T-helper 2 cell treated with Interferon-gamma antibody and Interleukin-4, amounts not matched to agents 5 μg/mL and 100 μg/mL, for 36 hours (primary cell): ENCODE measurements at regions not wholly inside any gene's neighbourhood (a gene's known extent, or its start where the extent isn't known, plus 50 kb on each side); places are given as distances from the start of the nearest gene placed in this dataset.

Experiments used
- DNase-seq: peaks from one replicate; pipeline ENCODE4 v3.0.0; 2021; ENCODE audit warnings: low spot score
- H3K27ac Mint-ChIP-seq: one replicate; pipeline ENCODE4 v1.8.0; 2021; ENCODE audit warnings: mild to moderate bottlenecking, mixed read lengths
- H3K27me3 Mint-ChIP-seq: one replicate; pipeline ENCODE4 v1.8.0; 2021; ENCODE audit warnings: low read depth, mixed read lengths
- H3K36me3 Mint-ChIP-seq: one replicate; pipeline ENCODE4 v1.8.0; 2021; ENCODE audit warnings: low read depth, mixed read lengths
- H3K4me1 Mint-ChIP-seq: one replicate; pipeline ENCODE4 v1.8.0; 2021; ENCODE audit warnings: low read depth, mixed read lengths
- H3K4me3 Mint-ChIP-seq: one replicate; pipeline ENCODE4 v1.8.0; 2022; ENCODE audit warnings: mild to moderate bottlenecking, moderate library complexity, mixed read lengths
- H3K9me3 Mint-ChIP-seq: one replicate; pipeline ENCODE4 v1.8.0; 2021; ENCODE audit warnings: mixed read lengths

DNA sequence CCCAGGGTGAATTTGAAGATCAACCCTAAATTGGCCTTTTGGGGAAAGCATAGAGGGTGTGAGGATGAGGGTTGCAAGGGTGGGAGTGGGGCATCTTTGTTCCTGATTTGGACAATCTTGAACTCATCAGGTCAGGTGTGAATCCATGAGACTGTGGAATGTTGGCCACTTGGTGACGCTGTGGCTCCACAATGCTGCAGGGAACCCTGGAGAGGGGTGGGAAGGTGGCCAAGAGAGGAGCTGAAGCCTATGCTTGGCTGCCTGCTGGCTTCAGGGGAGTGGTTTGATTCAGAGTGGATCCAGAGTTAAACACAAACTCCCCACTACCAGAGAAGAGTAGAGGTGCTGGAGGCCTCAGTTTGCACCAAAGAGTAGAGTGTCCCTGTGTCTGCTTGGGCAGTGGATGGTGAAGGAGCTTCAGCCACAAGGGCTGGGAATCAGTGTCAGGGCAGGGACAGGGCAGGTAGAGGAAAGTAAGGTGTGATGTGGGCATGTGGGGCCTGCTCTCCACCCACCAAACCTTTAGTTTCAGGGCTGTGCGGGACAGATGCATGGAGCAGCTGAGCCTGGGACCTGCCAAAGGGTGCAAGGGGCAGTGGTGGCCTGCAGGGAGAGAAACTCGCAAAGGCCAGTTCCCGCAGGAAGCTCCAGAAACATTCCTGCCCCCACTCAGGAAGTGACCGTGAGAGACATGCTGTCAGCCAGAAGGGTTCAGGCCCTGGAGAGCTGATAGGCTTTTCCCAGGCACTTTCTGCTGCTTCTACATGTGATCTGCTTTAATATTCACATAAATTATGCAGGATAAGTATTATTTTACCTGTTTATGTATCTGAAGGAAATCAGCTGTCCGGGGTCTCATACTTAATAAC, 81.0 kb upstream of the PRSS58 start:
- peak overlapping the region; percentile 1 for H3K27ac Mint-ChIP-seq
- no peak for DNase-seq

DNA sequence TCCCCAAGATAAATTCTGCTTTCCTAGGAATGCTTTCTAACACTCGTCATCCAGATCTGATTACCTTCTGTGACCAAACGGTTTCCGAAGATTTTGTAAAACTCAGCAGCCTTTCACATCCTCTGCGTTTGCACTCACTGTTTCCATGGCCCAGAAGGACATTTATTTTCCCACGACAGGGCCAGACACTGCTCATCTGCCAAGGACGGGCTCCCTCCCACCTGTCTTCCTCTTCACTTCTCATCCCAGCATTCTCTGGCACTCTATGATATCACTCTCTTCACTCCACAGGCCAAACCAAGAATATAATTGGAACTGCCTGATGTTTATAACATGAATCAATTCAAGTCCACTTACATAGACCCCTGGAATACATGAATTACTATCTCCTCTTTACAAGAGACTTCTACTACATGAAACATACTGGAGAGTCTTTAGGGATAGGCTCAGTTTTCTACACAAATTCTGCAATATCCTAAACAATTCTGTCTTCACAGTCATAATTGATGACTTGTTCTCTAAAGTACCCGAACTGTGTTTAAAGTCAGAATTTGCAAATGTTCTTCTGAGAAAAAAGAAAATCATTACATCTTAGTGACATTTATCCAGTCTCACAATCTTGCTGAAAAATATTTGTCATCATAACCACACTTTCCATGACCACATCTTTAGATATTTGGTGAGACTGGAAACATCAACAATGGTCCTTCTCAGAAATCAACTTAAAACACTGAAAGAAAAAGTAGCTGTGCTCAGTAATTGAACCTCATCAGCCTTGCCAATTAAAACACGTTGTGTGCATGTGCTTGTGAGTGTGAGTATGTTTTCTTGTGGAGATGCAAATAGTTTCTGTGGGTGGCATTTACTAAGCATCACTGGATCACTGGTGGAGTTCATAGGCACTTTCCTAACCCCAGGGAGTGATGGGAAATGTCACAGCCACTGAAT, 79.5 kb upstream of the PRSS58 start:
- no peaks in the 10 kb centered on the region for H3K9me3 Mint-ChIP-seq
- H3K4me1 Mint-ChIP-seq = no peaks in the 10 kb centered on the region
- no peak overlapping the region for H3K4me3 Mint-ChIP-seq
- no peak for DNase-seq
- peaks cover 9% of the 10 kb centered on the region for H3K27me3 Mint-ChIP-seq
- H3K27ac Mint-ChIP-seq = peak overlapping the region; percentile 77
- no peaks in the 10 kb centered on the region for H3K36me3 Mint-ChIP-seq

More for the DNA sequence above, 81.0 kb upstream of the PRSS58 start:
- H3K4me3 Mint-ChIP-seq = no peak overlapping the region
- H3K4me1 Mint-ChIP-seq = no peaks in the 10 kb centered on the region
- H3K36me3 Mint-ChIP-seq = no peaks in the 10 kb centered on the region
- H3K9me3 Mint-ChIP-seq = no peaks in the 10 kb centered on the region
- peaks cover 12% of the 10 kb centered on the region for H3K27me3 Mint-ChIP-seq

DNA sequence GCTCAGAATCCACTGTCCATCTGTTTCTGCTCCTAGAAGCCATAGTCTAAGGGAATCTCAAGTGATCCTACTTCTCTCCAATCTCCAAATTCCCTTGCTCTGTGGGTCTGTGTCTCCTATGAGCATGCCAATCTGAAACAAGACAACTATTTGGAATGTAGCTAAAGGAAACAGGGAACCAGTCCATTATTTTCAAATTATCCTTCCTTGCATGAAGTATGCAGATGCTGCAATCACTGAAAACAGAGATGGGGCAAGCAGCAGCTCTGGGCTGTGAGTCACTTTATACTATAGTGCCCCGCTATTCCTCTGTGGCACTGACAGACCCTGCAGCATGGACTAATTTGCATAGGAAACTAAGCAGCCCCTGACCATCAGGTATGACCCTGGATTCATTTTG, 76.9 kb upstream of the PRSS58 start:
- no peaks in the 10 kb centered on the region for H3K9me3 Mint-ChIP-seq
- no peaks in the 10 kb centered on the region for H3K36me3 Mint-ChIP-seq
- H3K27ac Mint-ChIP-seq = no peak overlapping the region
- DNase-seq = no peak
- H3K4me1 Mint-ChIP-seq = no peaks in the 10 kb centered on the region
- H3K4me3 Mint-ChIP-seq = no peak overlapping the region
- no peaks in the 10 kb centered on the region for H3K27me3 Mint-ChIP-seq

DNA sequence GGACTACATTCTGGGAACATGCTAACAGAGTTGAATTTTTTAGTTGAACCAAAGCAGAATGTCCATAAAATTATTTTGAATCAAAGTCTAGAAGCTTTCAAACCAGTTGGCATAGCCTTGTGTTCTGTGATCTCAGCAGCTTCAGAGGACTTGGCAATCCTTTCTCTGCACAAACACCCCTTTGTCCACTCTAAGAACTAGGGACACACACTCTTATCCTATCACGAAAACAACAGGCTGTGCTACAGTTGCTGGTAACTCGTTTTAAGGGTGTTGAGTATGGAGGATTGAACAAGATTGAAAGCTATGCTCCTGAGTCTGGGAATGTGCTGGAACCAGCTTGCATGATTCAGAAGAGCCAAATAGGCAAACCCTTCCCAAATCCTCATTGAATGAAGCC, 76.4 kb upstream of the PRSS58 start:
- Mint-ChIP-seq H3K27ac (no peak overlapping the region), H3K9me3 (no peaks in the 10 kb centered on the region), H3K4me3 (no peak overlapping the region), H3K4me1 (no peaks in the 10 kb centered on the region), H3K36me3 (no peaks in the 10 kb centered on the region), H3K27me3 (no peaks in the 10 kb centered on the region)
- no peak for DNase-seq

DNA sequence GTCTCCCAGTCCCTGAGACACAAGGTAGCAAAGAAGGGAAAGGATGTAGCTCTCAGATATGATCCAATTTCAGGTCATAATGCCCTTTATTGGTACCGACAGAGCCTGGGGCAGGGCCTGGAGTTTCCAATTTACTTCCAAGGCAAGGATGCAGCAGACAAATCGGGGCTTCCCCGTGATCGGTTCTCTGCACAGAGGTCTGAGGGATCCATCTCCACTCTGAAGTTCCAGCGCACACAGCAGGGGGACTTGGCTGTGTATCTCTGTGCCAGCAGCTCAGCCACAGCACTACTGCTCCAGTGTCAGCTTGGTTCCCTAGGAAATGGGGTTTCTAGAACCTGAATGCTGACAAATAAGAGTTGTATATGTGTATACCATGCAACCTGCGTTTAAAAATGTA, 74.6 kb upstream of the PRSS58 start:
- H3K36me3 Mint-ChIP-seq = no peaks in the 10 kb centered on the region
- no peak overlapping the region for H3K4me3 Mint-ChIP-seq

DNA sequence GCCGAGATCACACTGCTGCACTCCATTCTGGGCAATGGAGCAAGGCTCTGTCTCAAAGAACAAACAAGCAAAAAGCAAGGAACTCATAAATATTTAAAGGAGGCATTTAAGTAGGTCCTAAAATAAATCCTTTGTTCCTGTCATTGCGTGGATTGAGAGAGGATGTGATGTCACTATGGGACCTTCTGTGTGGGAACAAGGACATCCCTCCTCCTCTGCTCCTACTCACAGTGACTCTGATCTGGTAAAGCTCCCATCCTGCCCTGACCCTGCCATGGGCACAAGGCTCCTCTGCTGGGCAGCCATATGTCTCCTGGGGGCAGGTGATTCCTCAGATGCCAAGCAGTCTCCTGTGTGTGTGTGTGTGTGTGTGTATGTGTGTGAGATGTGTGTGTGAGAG, 74.1 kb upstream of the PRSS58 start:
- Mint-ChIP-seq H3K27ac (no peak overlapping the region), H3K4me3 (no peak overlapping the region), H3K36me3 (no peaks in the 10 kb centered on the region), H3K4me1 (no peaks in the 10 kb centered on the region), H3K27me3 (no peaks in the 10 kb centered on the region), H3K9me3 (no peaks in the 10 kb centered on the region)
- DNase-seq = no peak

More for the DNA sequence above, 74.6 kb upstream of the PRSS58 start:
- Mint-ChIP-seq H3K27me3 (no peaks in the 10 kb centered on the region), H3K27ac (no peak overlapping the region), H3K9me3 (no peaks in the 10 kb centered on the region), H3K4me1 (no peaks in the 10 kb centered on the region)
- DNase-seq = no peak

DNA sequence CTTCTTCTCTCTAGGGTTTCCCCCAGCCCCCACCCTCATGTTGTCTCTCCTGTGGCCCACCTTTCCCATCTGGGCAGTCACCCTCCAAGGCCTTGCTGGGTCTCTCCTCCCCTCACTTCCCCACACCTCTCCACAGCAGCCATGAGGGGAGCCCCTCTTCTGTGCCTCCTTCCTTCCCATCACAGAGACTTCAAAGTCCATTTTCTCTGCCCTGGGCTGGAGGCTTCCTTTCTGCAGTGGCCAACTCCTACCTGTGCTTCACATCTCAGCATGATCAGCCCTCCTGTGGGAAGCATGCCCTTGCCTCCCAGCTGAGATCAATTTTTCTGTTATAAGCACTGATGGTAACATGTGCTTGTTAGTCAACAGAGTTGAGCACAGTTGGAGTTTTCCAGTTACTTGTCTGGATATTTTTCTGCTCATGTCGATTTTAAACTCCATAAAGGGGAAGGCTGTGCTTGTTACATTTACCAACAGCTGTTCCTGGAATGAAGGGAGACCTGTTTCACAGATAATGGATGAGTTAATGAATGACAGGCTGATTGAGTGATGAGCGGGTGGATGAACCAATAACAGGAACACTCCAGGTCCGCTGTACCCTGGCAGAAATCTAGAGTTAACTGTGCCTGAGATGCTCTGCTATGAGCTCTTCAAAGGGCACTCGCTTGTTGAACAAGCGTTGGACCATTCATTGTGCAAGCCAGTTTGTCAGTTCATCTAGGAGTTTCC, 71.4 kb upstream of the PRSS58 start:
- Mint-ChIP-seq H3K27me3 (peaks cover 7% of the 10 kb centered on the region), H3K27ac (no peak overlapping the region), H3K4me3 (no peak overlapping the region), H3K4me1 (no peaks in the 10 kb centered on the region), H3K36me3 (no peaks in the 10 kb centered on the region), H3K9me3 (no peaks in the 10 kb centered on the region)
- no peak for DNase-seq

DNA sequence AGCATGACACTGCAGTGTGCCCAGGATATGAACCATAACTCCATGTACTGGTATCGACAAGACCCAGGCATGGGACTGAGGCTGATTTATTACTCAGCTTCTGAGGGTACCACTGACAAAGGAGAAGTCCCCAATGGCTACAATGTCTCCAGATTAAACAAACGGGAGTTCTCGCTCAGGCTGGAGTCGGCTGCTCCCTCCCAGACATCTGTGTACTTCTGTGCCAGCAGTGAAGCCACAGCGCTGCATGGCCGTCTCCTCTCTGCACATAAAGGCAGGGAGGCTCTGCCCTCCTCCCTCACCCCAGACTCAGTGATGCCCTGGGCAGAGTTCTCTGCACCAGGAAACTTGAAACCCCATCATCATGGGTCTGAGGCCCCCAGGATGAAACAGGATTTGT, 70.7 kb upstream of the PRSS58 start:
- peak overlapping the region; percentile 38 for H3K4me3 Mint-ChIP-seq
- H3K27me3 Mint-ChIP-seq = peaks cover 7% of the 10 kb centered on the region
- no peak for DNase-seq
- H3K27ac Mint-ChIP-seq = no peak overlapping the region
- H3K9me3 Mint-ChIP-seq = no peaks in the 10 kb centered on the region
- H3K36me3 Mint-ChIP-seq = no peaks in the 10 kb centered on the region
- H3K4me1 Mint-ChIP-seq = no peaks in the 10 kb centered on the region

DNA sequence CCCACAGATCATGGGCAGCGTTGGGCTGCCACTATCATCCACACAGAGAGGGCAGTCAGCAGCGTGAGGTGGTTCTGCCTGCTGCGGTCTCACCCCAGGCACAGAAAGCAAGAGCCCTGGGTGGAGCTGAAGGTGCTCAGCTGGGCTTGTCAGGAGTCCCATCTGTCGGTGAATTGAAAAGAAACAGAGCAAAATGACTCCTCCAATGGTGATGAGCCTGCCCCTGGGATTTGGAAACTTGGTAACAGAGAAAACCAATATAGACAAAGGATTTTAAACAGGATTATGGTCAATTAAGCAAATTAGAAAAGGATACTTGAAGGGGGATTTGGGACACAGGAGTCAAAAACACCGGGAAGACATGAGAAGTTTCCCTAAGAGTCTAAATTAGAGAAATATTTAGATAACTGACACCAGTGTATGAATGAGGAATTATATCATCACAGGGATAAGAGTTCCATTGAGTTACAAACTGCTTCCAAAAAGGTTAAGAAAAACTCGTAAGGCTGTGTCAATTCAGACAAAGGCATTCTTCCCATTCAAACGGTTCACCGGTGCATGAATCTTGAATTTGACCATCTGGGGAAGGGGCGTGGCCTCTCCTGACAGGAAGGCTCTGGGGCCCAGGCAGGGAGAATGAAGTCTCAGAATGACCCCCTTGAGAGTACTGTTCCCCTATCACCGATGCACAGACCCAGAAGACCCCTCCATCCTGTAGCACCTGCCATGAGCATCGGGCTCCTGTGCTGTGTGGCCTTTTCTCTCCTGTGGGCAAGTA, 70.0 kb upstream of the PRSS58 start:
- no peak for DNase-seq
- Mint-ChIP-seq H3K4me3 (peak overlapping the region; percentile 38), H3K4me1 (no peaks in the 10 kb centered on the region), H3K36me3 (no peaks in the 10 kb centered on the region), H3K27ac (peak overlapping the region; percentile 64), H3K9me3 (no peaks in the 10 kb centered on the region), H3K27me3 (peaks cover 7% of the 10 kb centered on the region)

DNA sequence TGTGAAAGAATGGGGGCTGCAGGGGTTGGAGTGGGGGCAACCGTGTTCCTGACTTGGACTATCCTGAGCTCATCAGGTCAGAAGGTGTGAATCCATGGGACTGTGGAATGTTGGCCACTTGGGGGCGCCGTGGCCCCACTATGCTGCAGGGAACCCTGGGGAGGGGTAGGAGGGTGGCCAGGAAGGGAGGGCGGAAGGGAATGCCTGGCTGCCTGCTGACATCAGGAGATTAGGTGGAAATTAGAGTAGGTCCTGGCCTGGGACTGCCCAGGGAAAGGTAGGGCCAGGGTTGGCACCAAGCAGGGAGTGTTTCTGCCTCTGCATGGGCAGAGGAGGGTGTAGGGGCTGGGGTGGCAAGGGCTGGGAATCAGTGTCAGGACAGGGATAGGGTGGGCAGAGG, 65.8 kb upstream of the PRSS58 start:
- Mint-ChIP-seq H3K4me1 (no peaks in the 10 kb centered on the region), H3K27me3 (peaks cover 14% of the 10 kb centered on the region), H3K9me3 (no peaks in the 10 kb centered on the region), H3K4me3 (no peak overlapping the region), H3K27ac (no peak overlapping the region), H3K36me3 (no peaks in the 10 kb centered on the region)
- DNase-seq = no peak

DNA sequence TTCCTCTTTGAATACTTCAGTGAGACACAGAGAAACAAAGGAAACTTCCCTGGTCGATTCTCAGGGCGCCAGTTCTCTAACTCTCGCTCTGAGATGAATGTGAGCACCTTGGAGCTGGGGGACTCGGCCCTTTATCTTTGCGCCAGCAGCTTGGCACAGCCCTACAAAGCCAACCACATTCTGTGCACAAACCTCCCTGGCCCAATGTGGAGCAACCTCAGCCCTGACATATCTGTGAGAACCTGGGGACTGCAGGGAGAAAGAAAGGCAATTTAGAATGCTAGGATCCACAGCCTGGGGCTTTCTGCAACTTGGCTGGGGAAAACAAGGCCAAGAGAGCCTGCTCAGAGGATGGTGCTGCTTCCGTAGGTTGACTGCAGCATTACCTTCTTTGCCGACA, 63.5 kb upstream of the PRSS58 start:
- no peak for DNase-seq
- Mint-ChIP-seq H3K27ac (peak overlapping the region; percentile 32), H3K4me3 (peak overlapping the region; percentile 58), H3K9me3 (no peaks in the 10 kb centered on the region), H3K27me3 (peaks cover 14% of the 10 kb centered on the region), H3K36me3 (no peaks in the 10 kb centered on the region), H3K4me1 (no peaks in the 10 kb centered on the region)

DNA sequence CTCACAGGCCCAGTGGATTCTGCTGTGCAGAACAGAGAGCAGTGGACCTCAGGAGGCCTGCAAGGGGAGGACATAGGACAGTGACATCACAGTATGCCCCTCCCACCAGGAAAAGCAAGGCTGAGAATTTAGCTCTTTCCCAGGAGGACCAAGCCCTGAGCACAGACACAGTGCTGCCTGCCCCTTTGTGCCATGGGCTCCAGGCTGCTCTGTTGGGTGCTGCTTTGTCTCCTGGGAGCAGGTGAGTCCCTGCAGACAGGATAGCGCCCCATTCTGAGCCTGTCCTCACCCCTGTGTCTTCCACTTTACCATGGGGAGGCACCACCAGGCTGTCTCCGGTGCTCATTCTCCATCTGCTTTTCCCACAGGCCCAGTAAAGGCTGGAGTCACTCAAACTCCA, 63.0 kb upstream of the PRSS58 start:
- peaks cover 16% of the 10 kb centered on the region for H3K27me3 Mint-ChIP-seq
- H3K9me3 Mint-ChIP-seq = no peaks in the 10 kb centered on the region
- H3K36me3 Mint-ChIP-seq = no peaks in the 10 kb centered on the region
- peak overlapping the region; percentile 32 for H3K27ac Mint-ChIP-seq
- no peaks in the 10 kb centered on the region for H3K4me1 Mint-ChIP-seq
- H3K4me3 Mint-ChIP-seq = peak overlapping the region; percentile 58
- no peak for DNase-seq

DNA sequence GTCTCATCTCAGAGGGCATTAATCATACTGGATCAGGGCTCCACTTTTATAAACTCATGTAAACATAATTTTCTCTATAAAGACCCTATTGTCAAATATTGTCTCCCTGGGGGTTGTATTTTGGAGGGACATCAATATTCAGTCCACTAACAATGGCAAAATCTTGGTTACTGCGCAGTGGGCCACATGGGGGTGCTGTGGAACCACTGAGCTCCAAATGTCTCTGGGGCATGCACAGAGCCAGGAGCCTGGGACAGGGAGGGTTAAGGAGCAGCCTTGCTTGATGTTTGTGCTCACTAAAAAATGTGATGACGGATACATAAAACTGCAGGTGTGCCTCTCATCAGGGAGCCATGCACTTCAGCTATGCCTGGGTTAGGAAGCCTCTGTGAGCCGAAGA, 62.1 kb upstream of the PRSS58 start:
- H3K4me1 Mint-ChIP-seq = no peaks in the 10 kb centered on the region
- peak overlapping the region; percentile 28 for H3K4me3 Mint-ChIP-seq
- peak overlapping the region; percentile 60 for H3K27ac Mint-ChIP-seq
- no peaks in the 10 kb centered on the region for H3K9me3 Mint-ChIP-seq
- no peak for DNase-seq
- peaks cover 22% of the 10 kb centered on the region for H3K27me3 Mint-ChIP-seq
- no peaks in the 10 kb centered on the region for H3K36me3 Mint-ChIP-seq
